WERI-Rb-1 (cell line): ENCODE measurements at regions not wholly inside any gene's neighbourhood (a gene's known extent, or its start where the extent isn't known, plus 50 kb on each side); places are given as distances from the start of the nearest gene placed in this dataset.

Experiments
- DNase-seq: peaks from one replicate; pipeline ENCODE4 v3.0.0-alpha.2; 2020
- H3K27ac ChIP-seq: fragments of 250-450 bp; sonication (Bioruptor Pico); 2 replicates; pipeline ENCODE4 v1.5.1; 2020; ENCODE audit warnings: mild to moderate bottlenecking, moderate library complexity
- H3K27me3 ChIP-seq: fragments of 250-450 bp; sonication (Bioruptor Pico); 2 replicates; pipeline ENCODE4 v1.5.1; 2021; ENCODE audit warnings: mild to moderate bottlenecking, low read depth, moderate library complexity; ENCODE audit not compliant: insufficient read depth, severe bottlenecking
- H3K36me3 ChIP-seq: fragments of 250-450 bp; sonication (Bioruptor Pico); 2 replicates; pipeline ENCODE4 v1.5.1; 2020; ENCODE audit warnings: mild to moderate bottlenecking, moderate library complexity
- H3K4me3 ChIP-seq: 2 replicates; pipeline ENCODE4 v1.5.1; 2011; ENCODE audit warnings: low read depth, mild to moderate bottlenecking, control low read depth, low read length
- H3K9me3 ChIP-seq: fragments of 250-450 bp; sonication (Bioruptor Pico); 2 replicates; pipeline ENCODE4 v1.5.1; 2021; ENCODE audit warnings: mild to moderate bottlenecking, moderate library complexity; ENCODE audit not compliant: severe bottlenecking
- CTCF ChIP-seq: IDR thresholded peaks from 2 replicates; pipeline ENCODE4 v1.5.1; 2011; ENCODE audit warnings: low read depth, mild to moderate bottlenecking, control low read depth, inconsistent platforms, low read length

GRCh38 chr22:49115197-49115596 lies 712.5 kb downstream of the BRD1 start:
- no peak overlapping the region for H3K4me3 ChIP-seq
- H3K36me3 ChIP-seq, result no peaks in the 10 kb centered on the region
- H3K9me3 ChIP-seq, result no peaks in the 10 kb centered on the region
- H3K27me3 ChIP-seq, result no peaks in the 10 kb centered on the region
- no peak overlapping the region for H3K27ac ChIP-seq
- TF ChIP-seq CTCF, result no peak
- no peak for DNase-seq

- DNase-seq, result no peak
- no peaks in the 10 kb centered on the region for H3K27me3 ChIP-seq
- H3K9me3 ChIP-seq, result no peaks in the 10 kb centered on the region
- H3K4me3 ChIP-seq, result no peak overlapping the region
- no peak for TF ChIP-seq CTCF
- H3K27ac ChIP-seq, result no peak overlapping the region
- no peaks in the 10 kb centered on the region for H3K36me3 ChIP-seq
Observed at GRCh38 chr22:49113758-49114157, 713.9 kb downstream of the BRD1 start.

- H3K27me3 ChIP-seq, result no peaks in the 10 kb centered on the region
- no peaks in the 10 kb centered on the region for H3K36me3 ChIP-seq
- DNase-seq, result no peak
- no peak overlapping the region for H3K4me3 ChIP-seq
- no peaks in the 10 kb centered on the region for H3K9me3 ChIP-seq
- no peak for TF ChIP-seq CTCF
- H3K27ac ChIP-seq, result no peak overlapping the region
Observed at GRCh38 chr22:49112661-49113626, 714.7 kb downstream of the BRD1 start.

- H3K27me3 ChIP-seq, result no peaks in the 10 kb centered on the region
- TF ChIP-seq CTCF, result no peak
- no peaks in the 10 kb centered on the region for H3K9me3 ChIP-seq
- no peak for DNase-seq
- H3K27ac ChIP-seq, result no peak overlapping the region
- no peaks in the 10 kb centered on the region for H3K36me3 ChIP-seq
- no peak overlapping the region for H3K4me3 ChIP-seq
Observed at GRCh38 chr22:49112176-49112575, 715.5 kb downstream of the BRD1 start.

GRCh38 chr22:49111085-49111484 lies 716.6 kb downstream of the BRD1 start:
- Histone ChIP-seq H3K27ac (no peak overlapping the region), H3K4me3 (no peak overlapping the region), H3K36me3 (no peaks in the 10 kb centered on the region), H3K27me3 (no peaks in the 10 kb centered on the region), H3K9me3 (no peaks in the 10 kb centered on the region)
- DNase-seq, result no peak
- no peak for TF ChIP-seq CTCF
